ENCODE measurements at regions not wholly inside any gene's neighbourhood (a gene's known extent, or its start where the extent isn't known, plus 50 kb on each side); places are given as distances from the start of the nearest gene placed in this dataset.

DNA sequence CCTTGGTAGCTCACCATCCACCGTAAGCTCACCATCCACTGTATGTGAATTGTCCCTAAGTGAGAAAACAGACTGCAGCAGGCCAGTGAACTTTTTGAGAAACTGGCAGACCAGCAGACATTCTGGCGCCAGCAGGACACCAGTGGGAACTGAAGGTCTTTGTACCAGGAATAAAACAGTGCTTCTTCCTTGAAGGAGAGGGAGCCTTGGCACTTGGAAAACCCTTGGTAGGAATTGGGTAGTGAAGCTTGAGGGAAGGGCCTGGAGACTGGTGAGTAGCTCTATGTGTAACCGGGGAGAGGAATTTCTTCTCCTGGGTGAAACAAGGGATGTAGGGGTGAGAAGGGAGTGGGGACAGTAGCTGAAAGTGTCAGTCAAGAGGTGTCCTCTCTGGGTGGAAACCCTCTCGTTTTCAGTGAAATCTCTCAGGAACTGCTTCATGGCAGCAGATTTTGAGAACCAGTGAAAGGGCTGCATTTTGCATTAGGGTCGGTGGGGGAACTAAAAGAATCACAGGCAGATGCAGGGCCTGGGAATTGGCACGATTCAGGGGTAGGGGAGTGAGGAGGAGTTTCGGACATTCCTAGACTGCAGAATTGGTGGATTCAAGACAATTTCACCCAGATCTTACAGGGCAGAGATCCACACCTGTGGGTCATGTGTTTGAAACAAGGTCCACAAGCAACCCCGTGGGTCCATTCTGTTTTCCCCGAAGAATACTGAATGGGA is 131.5 kb upstream of the DLX2 start:
- TF ChIP-seq, protein P1, sequence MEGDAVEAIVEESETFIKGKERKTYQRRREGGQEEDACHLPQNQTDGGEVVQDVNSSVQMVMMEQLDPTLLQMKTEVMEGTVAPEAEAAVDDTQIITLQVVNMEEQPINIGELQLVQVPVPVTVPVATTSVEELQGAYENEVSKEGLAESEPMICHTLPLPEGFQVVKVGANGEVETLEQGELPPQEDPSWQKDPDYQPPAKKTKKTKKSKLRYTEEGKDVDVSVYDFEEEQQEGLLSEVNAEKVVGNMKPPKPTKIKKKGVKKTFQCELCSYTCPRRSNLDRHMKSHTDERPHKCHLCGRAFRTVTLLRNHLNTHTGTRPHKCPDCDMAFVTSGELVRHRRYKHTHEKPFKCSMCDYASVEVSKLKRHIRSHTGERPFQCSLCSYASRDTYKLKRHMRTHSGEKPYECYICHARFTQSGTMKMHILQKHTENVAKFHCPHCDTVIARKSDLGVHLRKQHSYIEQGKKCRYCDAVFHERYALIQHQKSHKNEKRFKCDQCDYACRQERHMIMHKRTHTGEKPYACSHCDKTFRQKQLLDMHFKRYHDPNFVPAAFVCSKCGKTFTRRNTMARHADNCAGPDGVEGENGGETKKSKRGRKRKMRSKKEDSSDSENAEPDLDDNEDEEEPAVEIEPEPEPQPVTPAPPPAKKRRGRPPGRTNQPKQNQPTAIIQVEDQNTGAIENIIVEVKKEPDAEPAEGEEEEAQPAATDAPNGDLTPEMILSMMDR (IDR thresholded peaks at IDR 0.05), result no peak
- no peak for TF ChIP-seq EZH2 (IDR thresholded peaks at IDR 0.05; ENCODE audit: borderline replicate concordance, insufficient read depth, low read depth, low read length, poor library complexity, severe bottlenecking)
